Activated CD4-positive, alpha-beta T cell treated with anti-CD3 and anti-CD28 coated beads, Interleukin-2, amount 10 ng/mL, durations not matched to agents 24 days and 14 days (primary cell): ENCODE measurements at regions not wholly inside any gene's neighbourhood (a gene's known extent, or its start where the extent isn't known, plus 50 kb on each side); places are given as distances from the start of the nearest gene placed in this dataset.

Experiments
- DNase-seq: peaks from one replicate; pipeline ENCODE4 v3.0.0; 2022
- H3K27ac Mint-ChIP-seq: one replicate; pipeline ENCODE4 v1.8.0; 2022; ENCODE audit warnings: mild to moderate bottlenecking, mixed read lengths
- H3K27me3 Mint-ChIP-seq: one replicate; pipeline ENCODE4 v1.8.0; 2022; ENCODE audit warnings: mixed read lengths
- H3K36me3 Mint-ChIP-seq: one replicate; pipeline ENCODE4 v1.8.0; 2022; ENCODE audit warnings: low read depth, mild to moderate bottlenecking, mixed read lengths
- H3K4me1 Mint-ChIP-seq: one replicate; pipeline ENCODE4 v1.8.0; 2021; ENCODE audit warnings: mixed read lengths
- H3K4me3 Mint-ChIP-seq: one replicate; pipeline ENCODE4 v1.8.0; 2022; ENCODE audit warnings: mild to moderate bottlenecking, moderate library complexity, mixed read lengths
- H3K9me3 Mint-ChIP-seq: one replicate; pipeline ENCODE4 v1.8.0; 2021; ENCODE audit warnings: mixed read lengths
- intact Hi-C: fragments of 100-400 bp; cut with micrococcal nuclease; formaldehyde crosslinking; loops from one replicate; pipeline ENCODE4 v1.15.1; 2023

DNA sequence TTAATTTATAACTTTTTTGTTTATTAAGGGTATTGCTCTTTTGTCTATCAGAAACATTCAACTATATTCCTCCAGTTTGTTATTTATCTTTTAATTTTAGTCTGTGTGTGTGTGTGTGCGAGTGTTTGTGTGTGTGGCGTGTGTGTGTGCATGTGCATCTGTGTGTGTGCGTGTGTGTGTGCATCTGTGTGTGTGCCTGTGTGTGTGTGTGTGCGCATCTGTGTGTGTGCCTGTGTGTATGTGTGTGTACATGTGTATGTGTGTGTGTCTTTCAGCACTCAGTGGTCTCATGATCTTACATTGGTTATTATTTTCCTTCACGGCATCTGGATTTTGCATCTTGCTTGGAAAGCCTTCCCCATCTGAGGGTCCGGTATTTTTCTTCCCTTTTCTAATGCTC lies 281.1 kb upstream of the RTL1 start:
- Mint-ChIP-seq H3K27ac (no peak overlapping the region), H3K4me1 (no peaks in the 10 kb centered on the region), H3K9me3 (no peaks in the 10 kb centered on the region), H3K4me3 (no peak overlapping the region), H3K36me3 (no peaks in the 10 kb centered on the region), H3K27me3 (no peaks in the 10 kb centered on the region)
- intact Hi-C loops = no loop called here
- DNase-seq = no peak

DNA sequence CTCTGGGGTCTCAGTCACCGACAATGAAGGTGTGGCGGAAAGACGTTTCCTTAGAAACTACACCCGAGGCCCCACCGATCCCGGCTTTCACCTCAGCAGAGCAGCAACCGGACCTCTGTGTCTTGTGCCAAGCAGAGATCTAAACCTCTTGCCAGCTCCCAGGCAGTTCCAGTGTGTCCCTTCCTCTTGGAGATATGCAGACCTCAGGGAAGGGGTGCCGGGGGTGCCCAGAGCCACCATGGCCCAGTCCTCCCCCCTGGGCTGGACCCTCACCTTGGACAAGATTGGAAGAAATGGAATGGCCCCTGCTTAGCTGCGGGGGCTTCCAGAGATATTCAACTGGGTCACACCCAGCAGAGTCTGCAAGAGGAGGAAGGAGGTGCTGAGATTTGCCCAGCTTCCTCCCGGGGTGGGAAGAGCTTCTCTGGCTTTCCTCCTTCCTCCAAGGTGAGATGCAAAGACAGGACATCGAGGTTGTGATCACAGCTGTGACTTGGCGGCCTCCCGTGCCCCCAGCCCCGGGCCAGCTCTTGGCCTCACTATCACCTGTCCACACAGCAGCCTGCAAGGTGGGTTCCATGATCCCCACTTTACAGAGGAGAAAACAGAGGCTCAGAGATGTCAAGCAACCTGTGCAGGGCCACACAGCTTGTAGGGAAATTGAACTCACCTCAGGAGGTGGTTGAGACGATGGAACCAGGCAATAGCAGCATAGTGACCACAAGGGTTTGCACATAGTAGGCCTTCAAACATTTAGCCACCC lies 281.7 kb upstream of the RTL1 start:
- DNase-seq = no peak
- no peaks in the 10 kb centered on the region for H3K36me3 Mint-ChIP-seq
- no peaks in the 10 kb centered on the region for H3K9me3 Mint-ChIP-seq
- no peak overlapping the region for H3K4me3 Mint-ChIP-seq
- H3K27me3 Mint-ChIP-seq = no peaks in the 10 kb centered on the region
- intact Hi-C loops = no loop called here
- no peak overlapping the region for H3K27ac Mint-ChIP-seq
- no peaks in the 10 kb centered on the region for H3K4me1 Mint-ChIP-seq

DNA sequence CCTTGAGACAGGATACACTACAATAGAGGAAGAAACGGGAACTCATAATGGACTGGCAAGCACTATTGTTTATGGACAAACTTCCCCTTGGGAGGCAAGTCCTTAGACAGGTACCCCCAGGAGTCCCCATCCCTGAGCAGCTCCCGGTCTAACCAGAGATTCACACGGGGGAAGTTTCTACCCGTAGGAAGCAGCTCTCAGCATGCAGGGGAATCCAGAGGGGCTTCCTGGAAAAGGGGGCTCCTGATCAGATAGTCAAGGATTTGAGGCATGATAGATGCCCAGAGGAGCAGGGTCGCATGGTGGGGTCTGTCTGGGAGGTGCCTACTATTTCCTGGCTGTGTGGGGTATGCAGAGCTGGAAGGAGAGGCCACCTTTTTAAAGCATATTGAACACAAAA lies 282.4 kb upstream of the RTL1 start:
- no peak overlapping the region for H3K27ac Mint-ChIP-seq
- H3K27me3 Mint-ChIP-seq = no peaks in the 10 kb centered on the region
- H3K36me3 Mint-ChIP-seq = no peaks in the 10 kb centered on the region
- no peak for DNase-seq
- no peak overlapping the region for H3K4me3 Mint-ChIP-seq
- no peaks in the 10 kb centered on the region for H3K4me1 Mint-ChIP-seq
- H3K9me3 Mint-ChIP-seq = no peaks in the 10 kb centered on the region
- intact Hi-C loops = no loop called here

DNA sequence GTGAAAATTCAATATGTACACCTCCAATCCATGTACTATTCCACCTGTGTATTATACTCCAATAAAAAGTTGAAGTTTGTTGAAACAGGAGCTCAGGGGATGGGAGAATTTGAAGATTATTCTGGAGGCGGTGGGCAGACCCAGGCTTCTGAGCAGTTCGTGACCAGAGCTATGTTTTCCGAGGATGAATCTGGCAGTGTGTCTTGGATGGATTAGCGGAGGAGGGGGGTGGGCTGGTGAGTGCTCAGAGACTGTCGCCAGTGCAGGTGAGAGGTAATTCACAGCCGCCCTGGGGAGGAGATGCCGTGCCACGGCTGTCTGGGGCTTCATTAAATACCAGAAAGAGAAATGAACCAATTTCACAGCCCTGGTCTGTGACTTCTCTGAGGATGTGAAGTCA lies 283.0 kb upstream of the RTL1 start:
- Mint-ChIP-seq H3K36me3 (no peaks in the 10 kb centered on the region), H3K4me3 (no peak overlapping the region), H3K4me1 (no peaks in the 10 kb centered on the region), H3K27me3 (no peaks in the 10 kb centered on the region), H3K9me3 (no peaks in the 10 kb centered on the region), H3K27ac (no peak overlapping the region)
- no peak for DNase-seq
- intact Hi-C loops = no loop called here

DNA sequence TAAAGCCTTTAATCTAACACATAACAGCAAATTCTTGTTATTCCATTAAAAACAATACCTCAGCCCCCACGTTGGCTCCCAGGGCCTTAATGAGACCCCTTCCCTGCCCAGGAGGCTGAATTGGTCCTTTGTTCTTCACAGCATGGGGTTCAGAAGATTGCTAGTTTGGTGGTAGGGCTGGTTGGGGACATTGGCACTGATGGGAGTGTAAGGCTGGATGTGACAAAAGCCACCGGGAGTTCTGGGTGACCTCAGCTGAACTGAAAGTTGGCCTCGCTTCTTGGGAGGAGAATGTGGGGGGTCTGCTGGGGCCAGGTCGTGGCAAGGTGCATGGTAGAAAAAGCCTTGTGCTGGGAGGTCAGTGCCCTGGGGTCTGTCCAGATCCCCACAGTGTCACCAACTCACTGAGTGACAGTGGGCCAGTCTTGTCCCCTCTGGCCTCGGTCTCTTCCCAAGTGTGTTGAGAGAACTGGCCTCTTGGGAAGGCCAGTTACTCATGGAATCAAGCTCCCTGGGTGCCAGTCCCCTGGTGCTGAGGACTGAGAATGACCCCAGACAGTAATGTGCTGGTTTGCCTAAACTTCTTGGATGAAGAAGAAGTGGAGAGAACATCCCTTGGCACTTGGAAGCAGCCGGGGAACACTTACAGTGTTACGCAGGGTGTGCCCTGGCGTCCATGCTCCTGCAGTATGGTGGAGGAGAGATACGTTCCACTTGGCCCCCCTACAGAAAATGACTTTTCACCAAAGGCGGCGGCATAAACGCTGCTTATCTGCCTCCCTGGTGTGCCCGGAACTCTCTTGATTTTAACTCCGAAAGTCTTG lies 283.7 kb upstream of the RTL1 start:
- Mint-ChIP-seq H3K4me3 (no peak overlapping the region), H3K27ac (no peak overlapping the region), H3K36me3 (no peaks in the 10 kb centered on the region), H3K4me1 (no peaks in the 10 kb centered on the region), H3K27me3 (no peaks in the 10 kb centered on the region), H3K9me3 (no peaks in the 10 kb centered on the region)
- DNase-seq = no peak
- intact Hi-C loops = no loop called here

DNA sequence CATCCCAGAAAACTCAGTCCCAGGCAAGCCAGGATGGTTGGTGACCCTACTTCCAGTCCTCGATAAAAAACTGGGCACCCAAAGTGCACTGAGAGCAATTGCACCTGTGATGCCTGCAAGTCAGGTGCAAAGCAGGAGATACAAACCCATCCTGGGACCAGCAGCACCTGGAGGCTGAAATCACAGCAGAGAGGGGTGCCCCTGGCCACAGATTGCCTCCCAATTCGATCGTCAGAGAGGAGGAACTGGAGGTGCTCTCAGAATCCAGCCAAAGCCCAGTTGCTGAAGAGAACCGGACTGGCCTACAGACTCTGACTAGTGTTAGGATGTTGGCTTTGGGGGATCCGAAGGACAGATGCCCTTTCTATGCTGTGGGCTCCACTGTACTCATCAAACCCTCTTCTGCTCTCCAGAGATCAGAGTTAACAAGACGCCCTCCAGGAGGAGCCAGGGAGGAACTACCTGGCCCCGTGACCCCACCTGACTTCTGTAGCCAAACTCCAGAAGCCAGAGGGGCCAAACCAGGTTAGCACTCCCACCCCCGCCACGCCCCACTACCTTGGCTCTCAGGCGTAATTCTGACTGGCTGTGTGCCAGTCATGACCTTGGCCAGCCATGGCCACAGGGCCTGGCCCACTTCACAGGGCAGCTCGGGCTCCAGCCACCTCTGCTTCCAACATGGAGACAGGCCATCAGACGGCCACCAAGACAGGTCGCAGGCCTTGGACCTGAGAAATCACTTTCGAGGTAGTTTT lies 284.5 kb upstream of the RTL1 start:
- intact Hi-C loops = no loop called here
- Mint-ChIP-seq H3K9me3 (no peaks in the 10 kb centered on the region), H3K27me3 (no peaks in the 10 kb centered on the region), H3K4me1 (no peaks in the 10 kb centered on the region), H3K36me3 (no peaks in the 10 kb centered on the region), H3K27ac (no peak overlapping the region), H3K4me3 (no peak overlapping the region)
- DNase-seq = no peak

DNA sequence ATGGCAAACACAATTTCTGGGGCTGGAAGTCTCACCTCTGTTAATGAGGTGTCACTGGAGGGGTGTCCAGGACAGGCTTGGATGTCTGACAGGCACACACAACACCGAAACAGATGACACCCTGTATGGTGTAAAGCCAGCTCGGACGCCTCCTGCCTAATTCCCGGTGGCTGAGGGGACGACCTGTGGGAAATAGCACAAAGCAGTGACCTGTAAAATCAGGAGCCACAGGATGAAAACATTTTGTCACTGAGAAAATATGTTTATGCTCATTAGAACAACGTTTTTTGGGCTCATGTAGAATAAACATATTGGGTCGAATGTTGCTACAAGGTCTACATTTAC lies 285.0 kb upstream of the RTL1 start:
- no peak overlapping the region for H3K4me3 Mint-ChIP-seq
- H3K27me3 Mint-ChIP-seq = no peaks in the 10 kb centered on the region
- H3K36me3 Mint-ChIP-seq = no peaks in the 10 kb centered on the region
- intact Hi-C loops = no loop called here
- DNase-seq = no peak
- H3K4me1 Mint-ChIP-seq = no peaks in the 10 kb centered on the region
- no peaks in the 10 kb centered on the region for H3K9me3 Mint-ChIP-seq
- no peak overlapping the region for H3K27ac Mint-ChIP-seq

DNA sequence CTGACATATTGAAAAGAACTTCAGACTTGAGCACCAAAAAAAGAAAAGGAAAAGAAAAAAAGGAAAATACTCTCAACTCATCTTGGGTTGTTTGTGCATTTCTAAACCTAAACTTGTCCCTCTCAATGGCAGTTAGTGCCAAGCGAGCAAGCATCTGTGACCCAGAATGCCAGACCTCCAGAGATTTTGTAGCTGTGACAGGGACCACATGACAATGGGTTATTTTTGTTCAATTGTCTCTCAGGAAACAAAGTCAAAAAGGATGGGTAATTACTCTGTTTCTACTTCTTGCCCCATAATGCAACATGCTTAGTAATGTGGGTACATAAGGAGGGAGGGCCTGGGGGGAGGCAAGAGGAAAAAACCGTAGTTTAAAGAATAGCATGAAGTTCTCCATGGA lies 285.7 kb upstream of the RTL1 start:
- Mint-ChIP-seq H3K27ac (no peak overlapping the region), H3K9me3 (no peaks in the 10 kb centered on the region), H3K36me3 (no peaks in the 10 kb centered on the region), H3K4me3 (no peak overlapping the region), H3K4me1 (no peaks in the 10 kb centered on the region), H3K27me3 (no peaks in the 10 kb centered on the region)
- intact Hi-C loops = no loop called here
- DNase-seq = no peak

DNA sequence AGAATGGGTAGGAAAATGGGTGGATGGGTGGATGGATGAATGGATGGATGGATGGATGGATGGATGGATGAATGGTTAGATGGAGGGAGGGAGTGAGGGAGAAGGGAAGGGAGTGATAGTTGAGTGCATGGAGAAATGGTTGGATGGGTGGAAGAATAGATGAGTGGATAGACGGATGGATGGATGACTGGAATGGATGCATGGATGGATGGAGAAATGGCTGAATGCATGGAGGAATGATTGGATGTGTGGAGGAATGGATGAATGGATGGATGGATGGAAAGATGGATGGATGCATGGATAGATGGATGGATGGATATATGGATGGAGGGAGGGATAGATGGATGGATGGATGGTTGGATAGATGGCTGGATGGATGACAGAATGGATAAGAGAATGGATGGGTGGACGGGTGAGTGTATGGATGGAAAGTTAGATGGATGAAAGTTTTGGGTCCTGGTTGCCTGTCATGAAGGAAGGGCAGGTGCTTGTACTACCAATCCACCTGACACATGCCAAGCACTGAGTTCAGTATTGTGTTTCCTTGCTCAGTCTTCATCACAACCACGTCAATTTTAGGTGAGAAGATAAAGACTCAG lies 286.5 kb upstream of the RTL1 start:
- H3K27me3 Mint-ChIP-seq = no peaks in the 10 kb centered on the region
- no peak overlapping the region for H3K27ac Mint-ChIP-seq
- no peaks in the 10 kb centered on the region for H3K4me1 Mint-ChIP-seq
- H3K9me3 Mint-ChIP-seq = no peaks in the 10 kb centered on the region
- no peak for DNase-seq
- no peaks in the 10 kb centered on the region for H3K36me3 Mint-ChIP-seq
- intact Hi-C loops = no loop called here
- no peak overlapping the region for H3K4me3 Mint-ChIP-seq

DNA sequence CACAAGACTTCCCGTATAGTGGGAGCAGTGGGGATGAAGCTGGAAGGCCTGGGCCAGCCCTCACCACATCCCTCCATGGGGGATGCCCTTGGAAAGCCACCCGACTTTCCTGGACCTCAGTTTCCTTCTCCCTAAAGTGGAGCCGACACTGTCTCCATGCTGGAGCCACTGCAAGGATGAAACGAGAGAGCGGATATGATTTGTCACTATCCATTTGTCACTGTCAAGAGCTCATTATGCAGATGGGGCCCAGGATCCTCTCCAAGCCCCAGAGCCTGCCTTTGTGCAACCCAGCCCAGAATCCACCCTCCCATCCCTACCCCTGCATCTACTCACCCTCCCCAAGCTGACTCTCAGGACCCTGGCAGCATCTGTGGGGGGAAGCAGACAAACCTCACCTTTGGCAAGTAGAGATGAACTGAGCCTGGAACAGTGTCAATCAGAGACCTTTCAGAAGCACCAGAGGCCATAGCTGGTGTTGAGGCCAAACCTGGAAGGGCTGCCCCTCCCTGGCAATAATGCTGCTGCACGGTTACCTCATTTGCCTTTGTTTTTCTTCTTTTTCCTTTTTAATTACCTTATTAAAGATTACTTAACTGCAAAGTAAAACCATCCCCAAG lies 287.7 kb upstream of the RTL1 start:
- Mint-ChIP-seq H3K4me3 (no peak overlapping the region), H3K27me3 (no peaks in the 10 kb centered on the region), H3K4me1 (no peaks in the 10 kb centered on the region), H3K36me3 (no peaks in the 10 kb centered on the region), H3K27ac (no peak overlapping the region), H3K9me3 (no peaks in the 10 kb centered on the region)
- no peak for DNase-seq
- intact Hi-C loops = no loop called here

DNA sequence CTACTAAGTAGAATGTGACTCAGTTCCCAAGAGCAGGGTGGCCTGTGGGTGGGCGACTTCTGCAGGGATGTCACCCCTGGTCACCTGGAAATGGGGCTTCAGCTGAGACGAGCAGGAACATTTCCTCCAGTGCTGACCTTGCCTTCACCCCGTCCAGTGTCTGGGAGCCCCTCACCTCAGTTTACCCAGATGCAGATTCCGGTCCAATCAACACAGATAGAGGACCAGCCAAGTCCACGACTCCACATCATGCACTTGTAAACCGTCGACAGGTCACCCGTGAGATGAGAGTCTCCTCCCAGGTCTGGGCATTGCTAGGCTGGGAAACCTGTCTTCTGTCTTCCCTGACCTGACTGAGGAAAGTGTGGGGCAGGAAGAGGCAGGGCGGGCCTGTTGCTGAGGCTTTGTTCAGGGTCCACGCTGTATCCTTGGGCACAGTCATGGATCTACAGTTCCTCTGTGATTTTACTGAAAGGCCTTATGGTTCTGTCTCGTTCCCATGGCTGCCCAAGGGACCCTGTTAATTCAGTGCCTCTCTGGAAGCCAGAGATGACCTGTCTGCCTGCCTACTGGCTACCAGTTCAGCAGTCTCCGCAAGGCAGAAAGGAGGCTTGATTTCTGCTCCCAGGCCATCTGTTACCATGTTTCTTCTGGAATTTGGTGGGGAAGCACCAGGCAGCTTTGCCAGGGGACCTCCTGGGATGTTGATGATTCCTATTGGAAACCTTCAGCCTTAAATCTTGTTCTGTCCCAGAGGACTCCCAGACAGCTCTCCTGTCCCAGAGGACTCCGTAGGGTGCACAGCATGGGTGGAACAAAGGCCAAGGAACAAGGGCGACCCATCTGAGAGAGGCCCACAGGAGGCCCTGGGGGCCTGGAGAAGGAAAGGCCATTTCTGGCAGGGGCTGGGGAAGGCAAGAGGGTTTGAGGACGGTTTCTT lies 288.5 kb upstream of the RTL1 start:
- H3K36me3 Mint-ChIP-seq = no peaks in the 10 kb centered on the region
- intact Hi-C loops = no loop called here
- no peak overlapping the region for H3K27ac Mint-ChIP-seq
- H3K4me1 Mint-ChIP-seq = no peaks in the 10 kb centered on the region
- DNase-seq = no peak
- no peaks in the 10 kb centered on the region for H3K9me3 Mint-ChIP-seq
- H3K4me3 Mint-ChIP-seq = no peak overlapping the region
- no peaks in the 10 kb centered on the region for H3K27me3 Mint-ChIP-seq

DNA sequence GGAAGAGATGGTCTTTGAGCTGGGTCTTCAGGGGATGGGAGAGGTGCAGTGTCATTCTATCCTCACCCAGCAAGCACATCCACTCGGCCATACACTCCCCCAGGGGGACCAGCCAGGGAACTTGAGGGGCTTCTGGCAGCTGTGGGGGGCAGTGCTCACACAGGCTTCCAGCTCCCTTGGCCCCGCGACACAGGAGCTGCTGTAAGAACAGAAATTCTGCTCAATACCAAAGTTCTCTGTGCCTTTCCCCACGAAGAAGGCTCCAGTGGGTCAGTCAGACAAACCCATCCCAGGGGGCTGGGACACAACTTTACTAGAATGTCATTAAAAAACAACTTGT lies 289.1 kb upstream of the RTL1 start:
- no peak for DNase-seq
- Mint-ChIP-seq H3K36me3 (no peaks in the 10 kb centered on the region), H3K9me3 (no peaks in the 10 kb centered on the region), H3K4me3 (no peak overlapping the region), H3K27ac (no peak overlapping the region), H3K4me1 (no peaks in the 10 kb centered on the region), H3K27me3 (no peaks in the 10 kb centered on the region)
- intact Hi-C loops = no loop called here
